Vagina (tissue), 2 donors: ENCODE measurements at regions not wholly inside any gene's neighbourhood (a gene's known extent, or its start where the extent isn't known, plus 50 kb on each side); places are given as distances from the start of the nearest gene placed in this dataset.
"Not testable (repeated sequence)": the region's sequence is repeated elsewhere in the genome, so short reads cannot be mapped to it uniquely, and the experiment has no call there.

Experiments
- DNase-seq, 2 donors: peaks; one replicate each; pipeline ENCODE4 v3.0.0-alpha.2; 2017; ENCODE audit errors: extremely low spot score in 2 of 2
- H3K27ac ChIP-seq: fragments of 200-600 bp; sonication (generic); one replicate; pipeline ENCODE4 v1.5.1; 2019
- H3K27me3 ChIP-seq: fragments of 200-600 bp; sonication (generic); one replicate; pipeline ENCODE4 v1.5.1; 2019
- H3K36me3 ChIP-seq, 2 donors: fragments of 200-600 bp; sonication (generic); one replicate each; pipeline ENCODE4 v1.5.1; 2017 to 2019
- H3K4me1 ChIP-seq: fragments of 200-600 bp; sonication (generic); one replicate; pipeline ENCODE4 v1.5.1; 2019
- H3K4me3 ChIP-seq, 2 donors: fragments of 200-600 bp; sonication (generic); 1 replicate in 1 of 2; 2 replicates in 1 of 2; pipeline ENCODE4 v1.5.1; 2016 to 2019
- H3K9me3 ChIP-seq: fragments of 200-600 bp; sonication (generic); one replicate; pipeline ENCODE4 v1.5.1; 2019
- CTCF ChIP-seq, 3 experiments: fragments of 450-650 bp in 2 of 3; fragments of 200-600 bp in 1 of 3; sonication (generic) in 1 of 3; IDR thresholded peaks; one replicate each; pipeline ENCODE4 v1.5.1; 2017 to 2019; ENCODE audit warnings: antibody characterized with exemption in 3 of 3, mild to moderate bottlenecking in 2 of 3, moderate library complexity in 2 of 3
- POLR2A ChIP-seq, 2 donors: fragments of 450-650 bp; IDR thresholded peaks; one replicate each; pipeline ENCODE4 v1.6.1; 2017; ENCODE audit warnings: antibody characterized with exemption in 2 of 2, mild to moderate bottlenecking in 2 of 2, moderate library complexity in 2 of 2
- POLR2AphosphoS5 ChIP-seq, 2 donors: sonication (generic); formaldehyde crosslinking; IDR thresholded peaks; one replicate each; pipeline ENCODE4 v1.9.0; 2017; ENCODE audit warnings: antibody characterized with exemption in 2 of 2, mild to moderate bottlenecking in 2 of 2, low read depth in 1 of 2; ENCODE audit not compliant: insufficient read depth in 1 of 2
- intact Hi-C: fragments of 100-400 bp; cut with DNase I; formaldehyde crosslinking; loops from one replicate; pipeline ENCODE4 v1.15.1; 2023

- Histone ChIP-seq H3K27me3 (no peaks in the 10 kb centered on the region), H3K27ac (no peak overlapping the region), H3K4me1 (no peaks in the 10 kb centered on the region), H3K36me3 (no peaks in the 10 kb centered on the region), H3K4me3 (no peak overlapping the region), H3K9me3 (no peaks in the 10 kb centered on the region)
- intact Hi-C loops = no loop called here
- peak in 1 of 2 donors; percentile 40 for DNase-seq
- TF ChIP-seq POLR2AphosphoS5 (IDR thresholded peaks at IDR 0.05; ENCODE audit: insufficient read depth in 1 of 2, low read depth in 1 of 2) = no peak
- no peak for TF ChIP-seq POLR2A (IDR thresholded peaks at IDR 0.05)
- TF ChIP-seq CTCF (IDR thresholded peaks at IDR 0.05) = no peak
Measured at GRCh38 chr7:69211739-69212138, 386.5 kb upstream of the AUTS2 start.

GRCh38 chr7:69213878-69214277, 384.4 kb upstream of the AUTS2 start:
- H3K4me3 ChIP-seq = no peak overlapping the region
- no peaks in the 10 kb centered on the region for H3K9me3 ChIP-seq
- intact Hi-C loops = no loop called here
- no peaks in the 10 kb centered on the region for H3K36me3 ChIP-seq
- H3K27ac ChIP-seq = no peak overlapping the region
- TF ChIP-seq POLR2A (IDR thresholded peaks at IDR 0.05) (no peak), POLR2AphosphoS5 (IDR thresholded peaks at IDR 0.05; ENCODE audit: insufficient read depth in 1 of 2, low read depth in 1 of 2) (no peak), CTCF (IDR thresholded peaks at IDR 0.05) (no peak)
- DNase-seq = no peak
- H3K27me3 ChIP-seq = no peaks in the 10 kb centered on the region
- no peaks in the 10 kb centered on the region for H3K4me1 ChIP-seq

- DNase-seq = not testable (repeated sequence)
Measured at GRCh38 chr7:69215516-69215915, 382.8 kb upstream of the AUTS2 start.

GRCh38 chr7:69217516-69218350, 380.5 kb upstream of the AUTS2 start:
- H3K4me3 ChIP-seq = no peak overlapping the region
- intact Hi-C loops = no loop called here
- no peaks in the 10 kb centered on the region for H3K9me3 ChIP-seq
- no peak overlapping the region for H3K27ac ChIP-seq
- DNase-seq = no peak
- TF ChIP-seq POLR2AphosphoS5 (IDR thresholded peaks at IDR 0.05; ENCODE audit: insufficient read depth in 1 of 2, low read depth in 1 of 2) (no peak), CTCF (IDR thresholded peaks at IDR 0.05) (no peak), POLR2A (IDR thresholded peaks at IDR 0.05) (no peak)
- H3K4me1 ChIP-seq = no peaks in the 10 kb centered on the region
- no peaks in the 10 kb centered on the region for H3K36me3 ChIP-seq
- H3K27me3 ChIP-seq = no peaks in the 10 kb centered on the region

More at GRCh38 chr7:69215516-69215915, 382.8 kb upstream of the AUTS2 start:
- H3K36me3 ChIP-seq, intact Hi-C loops, H3K27ac ChIP-seq, H3K27me3 ChIP-seq, H3K4me1 ChIP-seq, H3K9me3 ChIP-seq, H3K4me3 ChIP-seq: not testable (repeated sequence)

GRCh38 chr7:69218576-69218975, 379.7 kb upstream of the AUTS2 start:
- H3K4me3 ChIP-seq = no peak overlapping the region
- no peaks in the 10 kb centered on the region for H3K4me1 ChIP-seq
- TF ChIP-seq CTCF (IDR thresholded peaks at IDR 0.05) (no peak), POLR2A (IDR thresholded peaks at IDR 0.05) (no peak), POLR2AphosphoS5 (IDR thresholded peaks at IDR 0.05; ENCODE audit: insufficient read depth in 1 of 2, low read depth in 1 of 2) (no peak)
- intact Hi-C loops = no loop called here
- no peak overlapping the region for H3K27ac ChIP-seq
- no peaks in the 10 kb centered on the region for H3K9me3 ChIP-seq
- H3K36me3 ChIP-seq = no peaks in the 10 kb centered on the region
- no peaks in the 10 kb centered on the region for H3K27me3 ChIP-seq
- no peak for DNase-seq
